Gastrocnemius medialis (tissue), 4 donors: ENCODE measurements at regions not wholly inside any gene's neighbourhood (a gene's known extent, or its start where the extent isn't known, plus 50 kb on each side); places are given as distances from the start of the nearest gene placed in this dataset.

Source experiments
- CTCF ChIP-seq, 5 experiments: fragments of 450-650 bp in 3 of 5; fragments of 200-600 bp in 2 of 5; sonication (generic) in 2 of 5; IDR thresholded peaks in 4 of 5; conservative IDR thresholded peaks in 1 of 5; 1 replicate in 4 of 5; 2 replicates in 1 of 5; pipeline ENCODE4 v1.5.1; 2016 to 2019; ENCODE audit warnings: antibody characterized with exemption in 5 of 5, mild to moderate bottlenecking in 3 of 5, moderate library complexity in 3 of 5
- POLR2A ChIP-seq, 2 donors: fragments of 450-650 bp; IDR thresholded peaks; one replicate each; pipeline ENCODE4 v1.6.1; 2017; ENCODE audit warnings: antibody characterized with exemption in 2 of 2, mild to moderate bottlenecking in 2 of 2, moderate library complexity in 2 of 2

- TF ChIP-seq CTCF (IDR thresholded peaks at IDR 0.05 in 4 of 5, conservative IDR thresholded peaks at IDR 0.05 in 1 of 5) (no peak), POLR2A (IDR thresholded peaks at IDR 0.05) (no peak)
Measured at GRCh38 chr5:116747881-116748280, 173.3 kb upstream of the SEMA6A start.
